SK-MEL-5 (cell line): ENCODE measurements at regions not wholly inside any gene's neighbourhood (a gene's known extent, or its start where the extent isn't known, plus 50 kb on each side); places are given as distances from the start of the nearest gene placed in this dataset.
"Not testable (repeated sequence)": the region's sequence is repeated elsewhere in the genome, so short reads cannot be mapped to it uniquely, and the experiment has no call there.

ENCODE experiments used
- DNase-seq: peaks from one replicate; pipeline ENCODE4 v3.0.0-alpha.2; 2016; ENCODE audit warnings: low read depth, low spot score
- in situ Hi-C: cut with HindIII; loops from 2 replicates; pipeline ENCODE4 v1.10.0; 2016; ENCODE audit warnings: low sequenced_read_pairs, high pct_unique_total_duplicates, low pct_unique_long_range_greater_than_20kb

DNA sequence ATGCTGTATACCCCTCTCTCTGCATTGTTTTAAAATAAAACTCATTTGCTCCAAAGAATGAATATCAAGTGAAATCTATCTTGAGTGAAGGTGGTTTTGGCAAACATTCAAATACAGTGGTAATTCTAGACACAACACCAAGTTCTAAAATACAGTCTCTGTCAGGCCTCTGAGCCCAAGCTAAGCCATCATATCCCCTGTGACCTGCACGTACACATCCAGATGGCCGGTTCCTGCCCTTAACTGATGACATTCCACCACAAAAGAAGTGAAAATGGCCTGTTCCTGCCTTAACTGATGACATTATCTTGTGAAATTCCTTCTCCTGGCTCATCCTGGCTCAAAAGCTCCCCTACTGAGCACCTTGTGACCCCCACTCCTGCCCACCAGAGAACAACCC is 1201.5 kb downstream of the FLRT2 start:
- in situ Hi-C loops, DNase-seq: not testable (repeated sequence)

DNA sequence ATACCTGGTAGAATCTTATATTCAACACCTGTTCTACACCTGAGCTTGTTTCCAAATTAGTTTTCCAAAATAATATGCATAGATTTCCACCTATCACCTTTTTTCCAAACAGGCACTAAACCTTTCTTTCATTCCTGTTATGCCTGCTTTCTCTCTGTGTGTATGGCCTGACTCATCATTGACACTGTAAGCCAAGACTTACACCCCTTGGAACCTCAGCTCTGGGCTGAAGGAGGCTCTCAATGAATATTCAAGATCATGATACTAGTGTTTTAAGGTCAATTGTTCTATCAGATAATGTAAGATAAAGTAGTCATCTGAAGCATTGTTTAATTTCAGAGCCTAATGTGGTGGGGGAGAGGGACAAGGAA is 1193.3 kb downstream of the FLRT2 start:
- no peak for DNase-seq
- in situ Hi-C loops: no loop called here

DNA sequence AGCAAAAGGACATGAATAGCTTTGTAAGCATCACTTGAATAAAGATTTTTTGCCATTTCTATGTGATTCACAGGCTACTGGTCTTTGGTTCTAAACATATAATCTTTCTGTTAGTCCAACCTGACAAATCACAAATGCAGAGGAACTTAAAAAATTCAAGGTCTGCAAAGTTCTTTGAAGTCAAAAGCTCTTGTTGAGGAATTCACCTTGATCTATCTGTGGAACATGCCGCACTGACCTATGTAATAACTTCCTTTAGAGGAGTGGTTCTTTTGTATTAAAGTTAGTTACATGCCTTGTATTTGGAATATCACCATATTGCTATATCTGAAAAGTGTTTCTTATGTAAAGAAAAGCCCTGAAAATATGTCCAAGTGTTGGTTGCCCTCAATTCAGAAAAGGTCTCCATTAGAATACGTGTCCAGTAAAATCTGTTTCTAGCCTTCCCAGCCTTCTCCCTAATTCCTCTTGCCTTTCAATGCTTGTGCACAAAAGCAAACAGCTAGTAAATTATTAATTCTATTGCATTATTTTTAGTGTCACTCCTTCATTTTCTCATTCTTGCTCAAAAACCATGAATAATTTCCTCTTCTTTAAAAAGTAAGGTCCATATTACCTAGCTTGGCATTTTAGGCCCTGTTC is 1192.8 kb downstream of the FLRT2 start:
- in situ Hi-C loops: no loop called here
- DNase-seq: no peak

DNA sequence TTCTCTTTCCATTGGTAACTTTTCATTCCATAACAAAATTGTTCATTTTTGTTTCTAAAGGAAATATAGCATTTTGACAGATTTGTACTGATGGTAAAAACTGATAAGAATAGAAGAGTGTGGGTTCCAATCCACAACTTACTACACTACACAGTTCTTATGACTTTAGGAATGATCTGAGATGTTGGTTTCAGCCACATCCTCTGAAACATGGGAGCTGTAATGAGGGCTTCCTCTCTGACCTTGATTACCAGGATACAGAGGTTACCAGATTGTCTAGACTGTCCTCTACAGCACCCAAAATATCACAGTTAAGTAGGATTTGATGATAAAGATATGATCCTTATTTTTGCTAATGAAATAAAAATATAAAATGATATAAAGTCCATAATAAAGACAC is 1184.6 kb downstream of the FLRT2 start:
- DNase-seq: no peak
- in situ Hi-C loops: no loop called here

DNA sequence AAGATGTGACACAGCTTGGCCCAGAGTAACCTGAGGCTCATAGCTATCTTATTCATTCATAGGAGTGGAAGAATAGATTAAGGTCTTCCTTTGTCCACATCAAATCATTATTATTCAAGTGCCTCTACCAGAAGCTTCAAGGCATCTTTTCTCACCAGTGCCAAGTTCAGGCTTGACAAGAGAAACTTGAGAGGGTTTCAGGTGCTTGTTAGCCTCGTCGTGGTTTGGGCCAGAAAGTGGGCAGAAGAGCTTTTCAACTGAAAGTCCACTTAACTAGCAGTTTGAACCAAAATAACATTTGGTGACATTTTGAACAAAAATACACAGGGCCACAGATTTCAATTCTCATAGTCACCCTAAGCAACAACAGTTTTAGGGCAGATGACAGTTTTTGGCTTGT is 1184.2 kb downstream of the FLRT2 start:
- in situ Hi-C loops: no loop called here
- DNase-seq: no peak

DNA sequence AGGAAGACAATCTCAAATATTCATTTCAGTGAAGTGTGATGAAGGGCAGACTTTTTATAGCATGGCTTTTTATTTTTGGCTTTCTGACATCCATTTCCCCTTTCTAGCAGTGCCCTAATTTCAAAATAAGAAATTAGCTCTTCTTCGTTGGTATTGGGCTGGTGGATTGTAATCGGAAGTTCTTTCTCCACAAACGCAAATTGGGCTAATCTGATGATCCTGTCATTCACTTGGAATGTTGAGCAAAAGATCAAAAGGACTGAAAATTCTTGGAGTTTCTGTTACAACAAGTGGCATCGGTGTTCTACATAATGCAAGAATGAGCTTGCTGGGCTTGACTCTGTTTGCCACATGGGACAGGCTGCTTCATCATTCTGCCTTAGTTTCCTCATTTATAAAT is 1182.8 kb downstream of the FLRT2 start:
- in situ Hi-C loops: no loop called here
- DNase-seq: no peak

DNA sequence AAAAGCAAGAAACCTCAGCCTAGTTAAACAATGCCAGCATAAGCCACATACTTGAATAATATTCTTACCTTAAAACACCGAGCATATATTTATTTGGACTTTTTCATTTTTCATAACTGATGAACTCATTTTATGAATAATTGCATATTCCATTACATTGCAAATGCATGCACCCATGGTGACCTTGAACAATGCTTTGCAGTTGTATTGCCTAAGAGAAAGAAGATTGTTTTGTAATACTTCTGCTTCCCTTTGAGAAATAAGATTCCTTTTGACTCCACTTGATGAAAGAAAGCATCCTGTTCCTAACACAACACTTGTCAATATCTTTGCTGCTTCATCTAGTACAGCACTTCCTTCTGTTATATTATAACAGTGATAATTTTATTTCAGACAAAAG is 1182.2 kb downstream of the FLRT2 start:
- no peak for DNase-seq
- in situ Hi-C loops: no loop called here

DNA sequence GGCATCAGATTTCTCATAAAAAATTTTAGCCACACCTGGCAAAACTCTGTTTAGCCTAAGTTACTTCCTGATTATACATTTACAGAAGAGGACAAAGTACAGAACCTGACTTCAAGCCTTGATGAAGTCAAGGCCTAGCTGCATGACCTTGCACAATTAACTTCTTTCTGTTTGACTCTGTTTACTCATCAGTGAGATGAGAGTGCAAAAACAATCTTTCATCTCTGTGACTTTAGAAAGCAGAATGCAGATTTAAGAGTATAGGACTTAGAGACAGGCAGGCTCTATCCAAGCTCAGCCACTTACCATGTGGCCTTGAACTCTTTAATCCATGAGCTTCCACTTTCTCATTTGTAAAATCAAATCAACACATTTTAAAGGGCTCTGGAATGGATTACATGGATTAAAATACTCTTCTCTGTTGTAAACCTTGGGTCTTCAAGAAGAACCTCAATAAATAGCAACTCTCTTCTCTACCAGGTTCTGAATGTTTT is 1178.9 kb downstream of the FLRT2 start:
- in situ Hi-C loops: no loop called here
- no peak for DNase-seq

DNA sequence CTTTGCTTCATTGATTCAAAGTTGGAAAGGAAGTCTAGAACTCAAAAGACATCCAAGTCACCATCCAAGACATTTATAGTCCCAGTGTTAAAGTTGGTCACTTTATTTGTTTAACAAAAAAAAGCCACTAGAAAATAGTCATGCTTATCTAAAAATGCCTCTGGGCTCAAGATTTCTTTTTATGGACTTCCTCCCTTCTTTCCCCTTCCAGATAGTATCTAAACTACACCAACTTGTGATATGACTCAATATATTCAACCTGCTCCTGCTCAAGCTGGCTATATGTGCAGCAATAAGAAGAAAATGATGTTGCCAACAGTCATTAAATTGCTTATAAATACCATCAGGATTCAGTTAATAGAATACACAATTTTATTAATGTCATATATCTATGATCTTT is 1177.1 kb downstream of the FLRT2 start:
- in situ Hi-C loops: no loop called here
- DNase-seq: no peak

DNA sequence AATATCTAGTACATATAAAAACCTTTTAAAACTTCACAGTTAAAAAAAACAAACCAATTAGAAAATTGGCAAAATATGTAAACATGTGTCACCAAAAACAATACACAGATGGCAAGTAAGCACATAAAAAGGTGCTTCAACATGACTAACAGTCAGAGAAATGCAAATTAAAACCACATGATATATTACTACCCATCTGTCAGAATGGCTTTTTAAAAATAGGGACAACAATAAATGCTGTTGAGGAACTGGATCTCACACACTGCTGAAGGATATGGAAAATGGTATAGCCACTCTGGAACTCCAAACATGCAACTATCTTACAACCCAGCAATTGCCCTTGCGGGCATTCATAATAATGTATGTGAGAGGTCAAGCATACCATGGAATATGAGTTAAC is 1153.6 kb downstream of the FLRT2 start:
- in situ Hi-C loops: no loop called here
- DNase-seq: no peak

DNA sequence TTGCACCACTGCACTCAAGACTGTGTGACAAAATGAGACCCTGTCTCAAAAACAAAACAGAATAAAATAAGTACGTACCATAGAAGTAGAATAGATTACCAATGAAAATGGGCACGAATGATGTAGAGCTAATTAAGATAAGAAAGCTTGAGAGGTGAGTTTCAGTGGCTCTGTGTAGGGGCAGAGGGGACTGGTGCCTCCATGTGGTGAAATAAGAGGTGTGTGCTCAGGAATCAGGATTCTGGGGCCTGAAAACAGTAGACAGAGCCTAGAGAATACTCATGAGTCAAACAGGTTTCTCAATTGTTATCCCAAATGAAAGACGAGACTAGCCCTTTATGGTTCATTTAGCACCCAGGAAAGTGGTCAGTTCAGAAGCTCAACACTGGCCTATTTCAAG is 1145.1 kb downstream of the FLRT2 start:
- DNase-seq: no peak
- in situ Hi-C loops: no loop called here

DNA sequence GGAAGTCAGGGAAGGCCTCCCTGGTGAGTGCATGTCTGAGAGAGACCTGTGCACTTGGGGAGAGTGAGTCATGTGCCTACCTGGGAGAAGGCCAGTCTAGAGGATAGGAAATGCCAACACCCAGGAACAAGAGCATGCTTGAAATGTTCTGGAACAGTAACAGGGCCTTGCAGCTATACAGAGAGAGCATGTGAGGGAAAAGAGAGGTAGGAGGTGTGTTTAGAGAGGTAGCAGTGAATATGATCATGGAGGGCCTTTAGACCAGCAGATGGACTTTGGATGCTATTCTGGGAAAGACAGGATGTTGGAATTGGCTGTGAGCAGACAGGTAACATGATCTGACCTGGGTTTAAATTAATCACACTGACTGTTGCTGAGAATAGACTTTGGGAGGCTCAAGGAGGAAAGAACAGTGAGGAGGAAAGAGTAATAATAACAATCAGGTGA is 1143.6 kb downstream of the FLRT2 start:
- in situ Hi-C loops: no loop called here
- DNase-seq: no peak

DNA sequence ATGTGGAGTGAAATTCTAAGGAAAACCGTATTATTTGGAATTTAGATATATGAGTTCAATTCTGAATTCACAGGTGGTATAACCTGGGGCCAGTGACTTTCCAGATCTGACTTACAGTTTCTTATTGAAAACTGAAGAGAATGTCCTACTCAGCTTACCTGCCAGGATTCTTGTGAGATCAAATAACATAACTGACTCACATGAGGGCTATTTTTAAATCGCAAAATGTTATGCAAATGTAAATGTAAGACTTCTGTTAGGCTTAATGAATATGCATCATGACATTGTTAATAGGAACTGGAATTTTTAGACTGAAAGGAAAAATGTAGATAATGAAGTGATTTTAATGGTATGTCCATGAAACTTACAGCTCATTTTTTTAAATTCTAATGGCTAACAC is 1142.1 kb downstream of the FLRT2 start:
- in situ Hi-C loops: no loop called here
- no peak for DNase-seq

DNA sequence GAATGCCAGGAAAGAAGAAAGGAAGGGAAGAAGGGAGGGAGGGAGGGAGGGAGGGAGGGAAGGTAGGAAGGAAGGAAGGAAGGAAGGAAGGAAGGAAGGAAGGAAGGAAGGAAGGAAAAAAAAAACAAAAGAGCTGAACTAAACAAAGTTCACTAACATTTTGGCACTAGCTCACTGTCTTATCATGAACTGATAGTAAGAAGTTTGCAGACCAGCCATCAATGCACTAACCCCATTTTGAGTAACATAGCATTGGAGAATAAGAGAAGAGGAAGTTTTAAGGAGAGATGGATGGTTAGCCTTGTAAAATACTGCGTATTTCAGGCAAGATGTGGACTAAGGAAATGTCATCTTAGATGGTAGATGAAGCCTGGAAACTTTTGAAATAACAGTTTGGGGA is 1136.0 kb downstream of the FLRT2 start:
- DNase-seq: no peak
- in situ Hi-C loops: no loop called here

DNA sequence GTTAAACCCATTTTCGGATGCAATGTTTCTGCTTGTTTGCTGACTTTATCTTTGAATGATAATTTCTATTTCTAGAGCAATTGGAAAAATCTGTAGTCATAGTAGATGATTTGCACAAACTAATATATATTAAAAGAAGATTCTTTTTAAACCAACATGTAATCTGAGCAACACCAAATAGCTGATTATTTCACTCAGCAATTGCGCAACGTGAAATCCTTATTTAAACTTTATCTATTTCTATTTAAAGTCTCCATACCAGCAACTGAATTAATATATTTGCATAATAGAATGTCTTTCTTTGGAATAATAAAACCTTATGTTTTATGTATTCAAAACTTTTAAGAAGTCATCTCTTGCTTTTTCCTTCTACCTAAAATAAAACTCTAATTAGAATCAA is 1132.4 kb downstream of the FLRT2 start:
- in situ Hi-C loops: no loop called here

DNA sequence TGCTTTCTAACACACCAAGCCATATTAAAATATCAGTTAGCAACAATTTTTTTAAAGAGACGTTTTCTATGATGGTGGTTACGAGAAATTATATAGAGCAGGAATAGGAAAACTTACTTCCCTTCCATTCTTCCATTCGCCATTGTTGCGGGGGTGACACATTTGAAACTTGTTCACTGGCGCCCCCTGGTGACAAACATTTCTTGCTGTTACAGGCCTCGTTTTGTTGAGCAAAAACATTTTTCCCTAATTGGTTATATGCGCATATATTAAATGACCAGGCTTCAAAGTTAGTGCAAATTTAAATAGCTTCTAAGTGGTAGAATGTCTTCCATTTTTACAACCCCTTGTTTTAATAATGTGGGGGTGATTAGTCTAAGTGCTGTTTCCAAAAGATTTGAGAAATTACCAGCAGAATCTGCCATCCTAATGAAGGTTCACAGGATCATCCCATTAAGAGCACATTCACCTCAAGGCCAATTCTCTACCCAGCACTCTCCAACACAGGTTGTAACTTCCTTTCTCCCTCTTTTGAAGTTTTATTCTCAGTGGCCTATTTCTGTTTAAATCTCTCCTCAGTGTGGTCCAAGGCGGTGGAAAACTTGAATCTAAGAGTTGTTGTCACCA is 1124.7 kb downstream of the FLRT2 start:
- in situ Hi-C loops: no loop called here
- peak; percentile 75 for DNase-seq

More for the DNA sequence above, 1132.4 kb downstream of the FLRT2 start:
- DNase-seq: no peak

DNA sequence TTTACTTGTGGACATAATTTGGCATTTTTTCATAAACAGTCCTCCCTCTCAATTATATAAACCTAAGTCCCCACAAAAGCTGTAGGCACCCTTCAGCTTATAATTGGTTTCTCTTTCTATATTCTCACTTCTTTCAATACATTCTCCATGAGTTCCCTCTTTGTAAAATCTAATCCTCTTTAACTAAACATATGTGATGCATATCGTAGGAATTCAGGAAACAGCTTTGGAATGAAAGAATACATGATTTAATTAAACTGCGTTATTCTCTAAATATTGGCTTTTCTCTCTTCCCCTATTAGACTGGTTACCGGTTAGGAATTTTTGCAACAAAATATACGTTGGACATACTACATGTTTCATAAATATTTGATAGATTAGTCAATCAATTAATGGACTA is 1122.6 kb downstream of the FLRT2 start:
- DNase-seq: no peak
- in situ Hi-C loops: no loop called here

DNA sequence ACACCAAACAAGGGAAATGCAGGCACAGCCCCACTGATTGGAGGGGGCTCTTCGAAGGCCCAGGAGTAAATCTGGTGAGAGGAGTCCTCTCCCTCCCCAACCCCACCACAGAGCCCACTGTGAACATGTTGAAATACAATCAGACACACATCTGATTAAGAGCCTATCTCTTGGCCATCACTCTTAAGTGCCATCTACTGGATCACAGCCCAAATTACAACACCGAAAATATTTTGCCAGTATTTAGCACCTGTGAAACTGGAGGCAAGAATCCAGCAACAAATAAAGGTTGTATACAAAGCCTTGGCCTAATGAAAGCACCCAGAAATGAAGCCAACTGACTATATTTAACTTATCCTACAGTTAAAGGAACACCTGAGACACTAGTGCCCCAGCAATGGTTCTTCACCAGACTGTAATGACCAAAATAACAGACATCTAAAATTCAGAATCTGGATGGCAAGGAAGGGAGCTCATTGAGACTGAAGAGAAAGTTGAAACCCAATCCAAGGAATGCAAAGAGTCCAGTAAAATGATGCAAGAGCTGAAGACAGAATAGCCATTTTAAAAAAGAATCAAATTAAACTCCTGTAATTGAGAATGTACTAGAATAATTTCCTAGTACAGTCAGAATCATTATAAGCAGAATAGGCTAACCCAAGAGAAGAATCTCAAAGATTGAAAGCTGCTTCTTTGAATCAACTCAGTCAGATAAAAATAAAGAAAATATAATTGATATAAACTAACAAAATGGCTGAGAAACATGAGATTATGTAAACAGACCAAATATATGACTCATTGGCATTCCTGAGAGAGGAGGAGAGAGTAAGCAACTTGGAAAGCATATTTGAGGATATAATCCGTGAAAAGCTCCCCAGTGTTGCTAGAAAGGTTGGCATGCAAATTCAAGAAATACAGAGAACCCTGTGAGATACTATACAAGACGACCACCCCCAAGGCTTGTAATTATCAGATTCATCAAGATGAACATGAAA is 1117.0 kb downstream of the FLRT2 start:
- DNase-seq: peak; percentile 22
- in situ Hi-C loops: no loop called here
